Stimulated activated naive CD4-positive, alpha-beta T cell (primary cell): ENCODE measurements at regions not wholly inside any gene's neighbourhood (a gene's known extent, or its start where the extent isn't known, plus 50 kb on each side); places are given as distances from the start of the nearest gene placed in this dataset.

Source experiments
- DNase-seq, 6 experiments: peaks; one replicate each; lab custom pipeline; 2025; lab: John Stamatoyannopoulos, UW

DNA sequence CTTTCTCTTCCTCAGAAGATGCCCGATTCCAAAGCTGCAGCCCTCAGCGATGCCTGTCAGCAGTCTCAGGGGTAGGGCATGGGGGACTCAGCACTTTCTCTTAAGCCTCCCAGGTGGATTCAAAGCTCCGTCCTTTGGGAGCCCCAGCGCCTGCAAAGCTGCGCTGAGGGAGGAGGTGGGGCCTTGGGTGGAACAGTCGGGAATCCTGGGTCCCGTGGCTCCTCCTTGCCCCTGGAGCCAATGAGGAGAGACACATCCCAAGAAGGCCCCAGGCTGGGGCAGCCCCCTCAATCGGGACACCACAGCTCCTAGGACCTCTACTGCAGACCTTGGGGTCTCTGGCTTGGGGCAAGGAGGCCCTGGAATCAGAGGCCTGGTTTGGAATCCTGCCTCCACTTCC is 227.5 kb upstream of the IGF1R start:
- no peak for DNase-seq

- peak; percentile 8 to 65 (median 44) for DNase-seq
These were observed 226.8 kb upstream of the IGF1R start for GRCh38 chr15:98421419-98422129.

DNA sequence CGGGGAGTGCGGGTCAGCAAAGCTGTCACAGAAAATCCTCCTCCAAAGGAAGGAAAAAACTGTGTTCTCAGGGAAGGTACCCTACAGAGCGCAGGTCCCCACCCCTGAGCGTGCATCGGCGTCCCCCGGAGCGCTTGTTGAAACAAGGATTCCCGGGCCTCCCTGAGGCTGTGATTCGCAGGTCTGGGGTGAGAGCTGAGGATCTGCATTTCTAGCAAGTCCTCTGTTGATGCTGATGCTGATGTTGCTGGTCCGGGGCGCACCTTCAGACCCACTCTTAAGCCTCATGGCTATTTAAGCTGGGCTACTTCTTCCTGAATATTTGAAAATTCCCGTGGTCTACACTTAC is 226.2 kb upstream of the IGF1R start:
- no peak for DNase-seq

DNA sequence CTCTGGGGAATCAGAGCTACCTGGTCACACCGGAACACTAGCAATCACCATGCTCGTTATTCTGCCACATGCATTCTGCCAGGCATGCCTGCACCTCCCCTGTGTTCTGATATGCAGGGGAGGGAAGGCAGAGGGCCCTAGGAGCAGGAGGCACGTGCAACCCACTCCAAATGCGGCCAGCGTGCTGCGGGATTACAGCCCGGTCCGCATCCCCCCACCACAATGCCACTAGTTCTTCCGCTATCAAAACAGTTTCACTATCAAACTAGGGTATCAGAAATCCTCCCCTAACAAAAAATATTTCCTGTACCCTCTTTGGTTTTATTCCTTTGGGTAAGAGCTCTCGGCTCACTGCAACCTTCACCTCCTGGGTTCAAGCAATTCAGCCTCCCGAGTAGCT is 223.2 kb upstream of the IGF1R start:
- no peak for DNase-seq

- DNase-seq = no peak
These were observed 221.0 kb upstream of the IGF1R start for GRCh38 chr15:98427321-98427720.

- DNase-seq = peak in 5 of 6 experiments; percentile 15 to 54 (median 38)
These were observed 219.9 kb upstream of the IGF1R start for GRCh38 chr15:98428253-98428989.

GRCh38 chr15:98431171-98431570 is 217.2 kb upstream of the IGF1R start:
- no peak for DNase-seq

DNA sequence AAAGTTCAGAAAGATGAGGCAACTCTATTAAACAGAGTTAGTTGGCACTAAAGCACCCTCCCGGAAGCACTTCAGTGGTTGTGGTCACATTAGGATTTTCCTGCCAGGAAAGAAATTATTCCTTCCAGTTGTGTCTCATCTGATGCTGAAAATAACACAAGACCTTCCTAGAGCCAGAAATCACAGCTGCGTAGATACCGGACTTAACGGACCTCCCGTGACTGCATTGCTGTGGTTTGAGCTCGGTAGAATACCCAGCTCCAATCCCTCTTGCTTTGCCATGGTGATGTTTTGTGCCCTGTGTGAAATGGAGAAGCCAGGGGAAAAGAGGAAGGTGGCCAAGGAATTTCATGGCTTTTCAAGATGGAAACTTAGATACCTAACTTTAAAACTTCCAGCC is 215.0 kb upstream of the IGF1R start:
- DNase-seq = no peak

DNA sequence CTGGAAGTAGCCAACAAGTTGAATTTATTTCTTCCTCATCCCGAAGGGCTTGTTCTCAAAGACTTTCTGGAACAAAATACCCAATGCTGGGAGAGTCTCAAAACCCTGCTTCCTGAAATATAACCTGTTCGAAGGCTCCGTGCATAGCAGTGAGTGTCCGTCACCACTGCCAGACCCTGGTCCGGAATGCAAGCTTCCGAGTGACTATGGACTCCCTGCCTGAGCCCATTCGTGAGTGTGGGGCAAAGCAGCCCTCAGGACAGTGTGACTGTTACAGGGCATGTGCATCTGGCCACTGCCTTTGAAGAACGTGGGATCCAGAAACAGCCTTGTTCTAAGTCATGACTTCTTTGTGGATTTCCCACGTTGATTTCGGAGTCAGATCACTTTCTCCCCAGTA is 214.5 kb upstream of the IGF1R start:
- DNase-seq = no peak

DNA sequence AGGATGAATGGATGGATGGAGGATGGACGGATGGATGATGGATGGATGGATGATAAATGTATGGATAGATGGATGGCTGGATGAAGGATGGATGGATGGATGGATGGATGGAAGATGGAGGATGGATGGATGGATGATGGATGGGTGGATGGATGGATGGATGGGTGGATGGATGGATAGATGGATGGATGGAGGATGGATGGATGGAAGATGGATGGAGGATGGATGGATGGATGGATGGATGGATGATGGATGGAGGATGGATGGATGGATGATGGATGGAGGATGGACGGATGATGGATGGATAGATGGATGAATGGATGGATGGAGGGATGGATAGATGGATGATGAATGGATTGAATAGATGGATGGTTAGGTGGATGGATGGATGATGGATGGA is 210.6 kb upstream of the IGF1R start:
- DNase-seq = no peak

GRCh38 chr15:98438326-98438725 is 210.0 kb upstream of the IGF1R start:
- no peak for DNase-seq

DNA sequence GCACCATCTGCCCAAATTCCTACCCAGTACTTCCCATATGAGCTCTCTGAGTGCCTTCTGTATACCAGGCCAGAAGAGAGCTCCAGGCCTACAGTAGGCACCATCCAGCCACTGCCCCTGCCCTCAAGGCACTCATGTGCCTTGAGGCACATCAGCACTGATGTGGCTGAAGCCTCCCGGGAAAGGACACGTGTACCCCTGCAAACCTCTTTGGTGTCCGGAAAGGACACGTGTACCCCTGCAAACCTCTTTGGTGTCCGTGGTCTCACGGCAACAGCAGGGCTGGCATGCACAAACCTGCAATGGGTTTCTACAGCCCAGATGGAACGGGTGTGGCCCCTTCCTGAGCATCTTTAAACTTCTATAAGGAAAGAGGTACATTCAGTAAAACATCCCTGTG is 209.4 kb upstream of the IGF1R start:
- no peak for DNase-seq

GRCh38 chr15:98439523-98439942 is 208.8 kb upstream of the IGF1R start:
- no peak for DNase-seq

DNA sequence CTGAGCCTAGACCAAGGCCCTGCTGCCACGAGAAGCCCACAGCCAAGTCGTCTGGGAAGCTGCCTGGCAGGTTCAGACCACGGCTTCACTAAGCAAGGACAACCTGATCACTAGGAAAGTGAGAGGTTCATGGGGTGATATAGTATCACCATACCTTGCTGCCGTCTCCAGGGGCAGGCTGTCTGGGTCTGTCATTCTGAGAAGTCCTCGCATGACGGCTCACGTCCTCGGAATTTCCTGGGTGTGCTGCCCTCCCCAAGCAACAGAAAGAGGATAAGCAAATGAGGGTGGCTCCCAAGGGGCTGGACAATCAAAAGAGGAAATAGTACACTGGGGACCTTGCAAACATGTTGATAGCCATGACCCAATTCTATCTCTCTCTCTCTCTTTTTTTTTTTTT is 207.4 kb upstream of the IGF1R start:
- no peak for DNase-seq

DNA sequence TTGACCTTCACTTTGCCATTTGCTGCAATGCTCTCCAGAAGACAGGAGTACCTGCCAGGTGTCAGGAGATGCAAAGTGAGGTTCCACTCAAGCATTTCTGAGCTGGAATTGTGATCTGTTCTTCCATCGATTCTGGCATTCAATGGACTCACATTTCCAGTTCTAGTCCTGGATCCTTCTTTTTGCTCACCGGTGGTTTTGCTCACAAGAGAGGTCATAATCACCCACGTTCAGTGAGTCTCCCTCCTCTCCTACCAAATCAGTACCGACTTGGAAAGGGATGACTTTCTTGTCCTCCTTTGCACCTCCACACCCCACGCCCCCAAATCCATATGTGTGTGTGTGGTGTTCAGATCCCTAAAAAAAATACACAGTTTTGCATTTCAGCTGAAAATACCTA is 206.7 kb upstream of the IGF1R start:
- DNase-seq = no peak

GRCh38 chr15:98442379-98442833 is 205.9 kb upstream of the IGF1R start:
- peak; percentile 3 to 55 (median 24) for DNase-seq

DNA sequence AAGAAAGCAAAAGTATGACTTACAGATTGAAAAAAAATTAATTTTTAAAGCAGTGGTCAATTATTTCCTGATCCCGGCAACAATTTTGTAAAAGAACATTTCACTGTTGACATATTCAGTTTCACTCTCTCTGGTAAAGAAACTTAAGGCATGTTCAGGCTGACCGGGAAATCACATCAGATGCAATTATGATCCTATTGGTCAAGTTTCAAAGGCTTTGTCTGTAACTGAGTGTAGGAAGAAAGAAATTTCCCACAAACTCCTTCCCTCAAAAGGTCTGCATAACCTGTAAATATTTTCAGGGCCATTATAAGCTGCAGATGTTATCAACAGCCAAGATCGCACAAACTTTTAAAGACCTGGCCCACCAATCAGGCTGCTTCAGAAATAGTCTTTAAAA is 205.4 kb upstream of the IGF1R start:
- no peak for DNase-seq

- no peak for DNase-seq
These were observed 204.8 kb upstream of the IGF1R start for GRCh38 chr15:98443526-98443925.

GRCh38 chr15:98444138-98444537 is 204.2 kb upstream of the IGF1R start:
- no peak for DNase-seq

- DNase-seq = no peak
These were observed 203.0 kb upstream of the IGF1R start for GRCh38 chr15:98445315-98445714.

GRCh38 chr15:98446083-98446482 is 202.3 kb upstream of the IGF1R start:
- DNase-seq = no peak

GRCh38 chr15:98447069-98447468 is 201.3 kb upstream of the IGF1R start:
- no peak for DNase-seq

GRCh38 chr15:98451236-98451635 is 197.1 kb upstream of the IGF1R start:
- DNase-seq = no peak

DNA sequence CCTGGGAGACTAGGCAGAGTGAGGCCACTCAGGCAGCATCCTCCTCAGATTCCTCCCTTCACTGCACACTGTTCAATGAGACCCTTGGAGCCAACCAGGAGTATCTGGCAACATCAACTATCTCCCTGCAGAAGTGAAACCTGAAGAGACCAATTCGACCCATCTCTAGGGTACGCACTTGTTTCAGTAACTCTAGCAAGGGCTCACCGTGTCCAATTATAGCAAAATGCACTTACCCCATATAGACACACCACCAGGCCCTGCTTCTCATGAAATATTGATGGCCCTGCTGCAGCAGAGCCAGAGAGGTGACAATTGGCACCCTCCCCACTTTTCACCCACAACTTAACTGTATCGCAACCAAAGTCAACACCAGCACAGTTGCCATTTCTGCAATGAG is 196.1 kb upstream of the IGF1R start:
- no peak for DNase-seq
